CD1c-positive myeloid dendritic cell (primary cell): ENCODE measurements at regions not wholly inside any gene's neighbourhood (a gene's known extent, or its start where the extent isn't known, plus 50 kb on each side); places are given as distances from the start of the nearest gene placed in this dataset.

Source experiments
- DNase-seq: peaks from one replicate; pipeline ENCODE4 v3.0.0-alpha.2; 2016; ENCODE audit errors: extremely low spot score

GRCh38 chr3:154060238-154061000, 60.8 kb upstream of the ARHGEF26 start:
- DNase-seq = no peak

DNA sequence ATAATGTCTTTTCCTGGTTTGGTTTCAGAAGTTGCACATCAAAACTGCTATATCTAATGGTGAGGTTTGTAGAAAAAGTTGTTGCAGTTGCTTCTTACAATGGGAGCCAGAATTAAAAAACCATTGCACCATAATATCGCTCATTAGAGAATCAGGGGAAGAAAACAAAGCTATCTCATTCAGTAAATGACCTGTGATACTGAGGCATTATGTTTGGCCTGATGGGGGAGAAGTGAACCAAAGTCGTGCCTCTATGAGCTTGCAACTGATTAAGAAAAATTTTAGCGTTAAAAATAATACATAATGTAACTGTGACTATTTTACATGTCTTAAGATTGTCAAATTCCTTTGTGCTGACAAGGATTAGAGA, 60.2 kb upstream of the ARHGEF26 start:
- no peak for DNase-seq

DNA sequence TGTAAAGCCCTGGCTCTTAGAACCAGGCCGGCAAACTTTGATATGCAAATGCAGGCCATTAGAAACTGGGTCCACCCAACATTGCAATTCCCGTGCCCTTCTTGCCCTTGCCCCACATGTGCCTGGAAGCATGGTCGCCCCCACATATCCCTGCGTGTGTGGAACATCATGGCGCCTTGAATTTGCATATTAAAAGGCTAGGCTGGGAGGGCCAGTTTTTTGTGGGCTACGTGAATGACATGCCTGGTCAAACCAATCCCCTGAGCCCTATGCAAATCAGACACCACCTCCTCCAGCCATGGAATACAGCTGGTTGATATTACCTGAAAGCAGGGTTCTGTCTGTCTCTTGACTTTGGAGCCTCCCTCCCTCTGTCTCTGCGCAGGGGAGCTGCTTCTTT, 58.7 kb upstream of the ARHGEF26 start:
- no peak for DNase-seq

DNA sequence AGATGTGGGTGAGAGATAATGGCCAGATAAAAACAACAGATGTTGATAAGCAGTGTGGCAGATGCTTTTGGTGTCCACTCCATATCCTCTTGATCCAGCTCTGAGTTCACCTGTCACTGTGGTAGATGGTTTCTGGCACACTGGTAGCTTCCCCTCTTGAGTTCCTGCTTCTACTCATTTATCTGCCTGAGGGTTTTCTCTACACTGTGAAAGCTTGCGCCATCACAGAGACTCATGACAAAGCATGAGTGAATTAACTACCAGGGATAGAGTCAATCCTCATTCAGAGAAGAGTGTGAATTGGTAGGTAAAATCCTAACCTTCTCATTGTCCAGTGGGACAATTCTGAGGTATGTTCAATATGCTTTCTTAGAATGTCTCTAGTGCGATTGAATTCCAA, 50.0 kb upstream of the ARHGEF26 start:
- no peak for DNase-seq
